Upper lobe of left lung (tissue), 4 donors: ENCODE measurements at regions not wholly inside any gene's neighbourhood (a gene's known extent, or its start where the extent isn't known, plus 50 kb on each side); places are given as distances from the start of the nearest gene placed in this dataset.

ENCODE experiments used
- POLR2AphosphoS5 ChIP-seq, 2 donors: sonication (generic); formaldehyde crosslinking; IDR thresholded peaks; one replicate each; pipeline ENCODE4 v1.5.1; 2017; ENCODE audit warnings: antibody characterized with exemption in 2 of 2
- TF ChIP-seq, protein P1 (sequence below), 6 experiments: fragments of 450-650 bp in 4 of 6; fragments of 200-600 bp in 2 of 6; sonication (generic) in 2 of 6; IDR thresholded peaks; one replicate each; pipeline ENCODE4 v1.5.1; 2016 to 2019; ENCODE audit warnings: antibody characterized with exemption in 6 of 6

DNA sequence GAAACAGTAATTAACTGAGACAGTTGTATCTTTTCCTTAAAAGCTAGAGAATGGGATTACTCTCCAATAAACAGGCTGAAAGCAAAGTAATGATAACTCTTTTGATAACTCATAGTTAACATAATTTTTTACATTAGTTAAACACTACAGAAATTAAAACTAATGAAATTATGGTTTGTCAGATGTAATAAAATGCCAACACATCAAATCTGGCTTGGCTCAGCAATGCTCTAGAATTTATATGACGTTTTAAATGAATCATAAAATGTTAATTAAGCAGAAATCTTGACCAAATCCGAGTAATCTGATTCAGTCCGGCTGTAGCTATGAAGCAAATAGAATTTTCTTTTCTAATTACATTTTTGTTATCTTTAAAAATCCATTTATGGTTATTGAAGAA lies 244.2 kb upstream of the NR3C2 start:
- TF ChIP-seq, protein P1, sequence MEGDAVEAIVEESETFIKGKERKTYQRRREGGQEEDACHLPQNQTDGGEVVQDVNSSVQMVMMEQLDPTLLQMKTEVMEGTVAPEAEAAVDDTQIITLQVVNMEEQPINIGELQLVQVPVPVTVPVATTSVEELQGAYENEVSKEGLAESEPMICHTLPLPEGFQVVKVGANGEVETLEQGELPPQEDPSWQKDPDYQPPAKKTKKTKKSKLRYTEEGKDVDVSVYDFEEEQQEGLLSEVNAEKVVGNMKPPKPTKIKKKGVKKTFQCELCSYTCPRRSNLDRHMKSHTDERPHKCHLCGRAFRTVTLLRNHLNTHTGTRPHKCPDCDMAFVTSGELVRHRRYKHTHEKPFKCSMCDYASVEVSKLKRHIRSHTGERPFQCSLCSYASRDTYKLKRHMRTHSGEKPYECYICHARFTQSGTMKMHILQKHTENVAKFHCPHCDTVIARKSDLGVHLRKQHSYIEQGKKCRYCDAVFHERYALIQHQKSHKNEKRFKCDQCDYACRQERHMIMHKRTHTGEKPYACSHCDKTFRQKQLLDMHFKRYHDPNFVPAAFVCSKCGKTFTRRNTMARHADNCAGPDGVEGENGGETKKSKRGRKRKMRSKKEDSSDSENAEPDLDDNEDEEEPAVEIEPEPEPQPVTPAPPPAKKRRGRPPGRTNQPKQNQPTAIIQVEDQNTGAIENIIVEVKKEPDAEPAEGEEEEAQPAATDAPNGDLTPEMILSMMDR (IDR thresholded peaks at IDR 0.05), result no peak
- no peak for TF ChIP-seq POLR2AphosphoS5 (IDR thresholded peaks at IDR 0.05)
